ENCODE measurements at regions not wholly inside any gene's neighbourhood (a gene's known extent, or its start where the extent isn't known, plus 50 kb on each side); places are given as distances from the start of the nearest gene placed in this dataset.

GRCh38 chr10:64537928-64538327 lies 1016.7 kb downstream of the REEP3 start (continued):
- no peak for TF ChIP-seq MAX (IDR thresholded peaks at IDR 0.05)
- TF ChIP-seq ZNF12 (CRISPR knock-in tag; IDR thresholded peaks at IDR 0.05), result no peak
- TF ChIP-seq PBX3 (CRISPR knock-in tag; IDR thresholded peaks at IDR 0.05; ENCODE audit: borderline replicate concordance), result no peak
- TF ChIP-seq, protein P1, sequence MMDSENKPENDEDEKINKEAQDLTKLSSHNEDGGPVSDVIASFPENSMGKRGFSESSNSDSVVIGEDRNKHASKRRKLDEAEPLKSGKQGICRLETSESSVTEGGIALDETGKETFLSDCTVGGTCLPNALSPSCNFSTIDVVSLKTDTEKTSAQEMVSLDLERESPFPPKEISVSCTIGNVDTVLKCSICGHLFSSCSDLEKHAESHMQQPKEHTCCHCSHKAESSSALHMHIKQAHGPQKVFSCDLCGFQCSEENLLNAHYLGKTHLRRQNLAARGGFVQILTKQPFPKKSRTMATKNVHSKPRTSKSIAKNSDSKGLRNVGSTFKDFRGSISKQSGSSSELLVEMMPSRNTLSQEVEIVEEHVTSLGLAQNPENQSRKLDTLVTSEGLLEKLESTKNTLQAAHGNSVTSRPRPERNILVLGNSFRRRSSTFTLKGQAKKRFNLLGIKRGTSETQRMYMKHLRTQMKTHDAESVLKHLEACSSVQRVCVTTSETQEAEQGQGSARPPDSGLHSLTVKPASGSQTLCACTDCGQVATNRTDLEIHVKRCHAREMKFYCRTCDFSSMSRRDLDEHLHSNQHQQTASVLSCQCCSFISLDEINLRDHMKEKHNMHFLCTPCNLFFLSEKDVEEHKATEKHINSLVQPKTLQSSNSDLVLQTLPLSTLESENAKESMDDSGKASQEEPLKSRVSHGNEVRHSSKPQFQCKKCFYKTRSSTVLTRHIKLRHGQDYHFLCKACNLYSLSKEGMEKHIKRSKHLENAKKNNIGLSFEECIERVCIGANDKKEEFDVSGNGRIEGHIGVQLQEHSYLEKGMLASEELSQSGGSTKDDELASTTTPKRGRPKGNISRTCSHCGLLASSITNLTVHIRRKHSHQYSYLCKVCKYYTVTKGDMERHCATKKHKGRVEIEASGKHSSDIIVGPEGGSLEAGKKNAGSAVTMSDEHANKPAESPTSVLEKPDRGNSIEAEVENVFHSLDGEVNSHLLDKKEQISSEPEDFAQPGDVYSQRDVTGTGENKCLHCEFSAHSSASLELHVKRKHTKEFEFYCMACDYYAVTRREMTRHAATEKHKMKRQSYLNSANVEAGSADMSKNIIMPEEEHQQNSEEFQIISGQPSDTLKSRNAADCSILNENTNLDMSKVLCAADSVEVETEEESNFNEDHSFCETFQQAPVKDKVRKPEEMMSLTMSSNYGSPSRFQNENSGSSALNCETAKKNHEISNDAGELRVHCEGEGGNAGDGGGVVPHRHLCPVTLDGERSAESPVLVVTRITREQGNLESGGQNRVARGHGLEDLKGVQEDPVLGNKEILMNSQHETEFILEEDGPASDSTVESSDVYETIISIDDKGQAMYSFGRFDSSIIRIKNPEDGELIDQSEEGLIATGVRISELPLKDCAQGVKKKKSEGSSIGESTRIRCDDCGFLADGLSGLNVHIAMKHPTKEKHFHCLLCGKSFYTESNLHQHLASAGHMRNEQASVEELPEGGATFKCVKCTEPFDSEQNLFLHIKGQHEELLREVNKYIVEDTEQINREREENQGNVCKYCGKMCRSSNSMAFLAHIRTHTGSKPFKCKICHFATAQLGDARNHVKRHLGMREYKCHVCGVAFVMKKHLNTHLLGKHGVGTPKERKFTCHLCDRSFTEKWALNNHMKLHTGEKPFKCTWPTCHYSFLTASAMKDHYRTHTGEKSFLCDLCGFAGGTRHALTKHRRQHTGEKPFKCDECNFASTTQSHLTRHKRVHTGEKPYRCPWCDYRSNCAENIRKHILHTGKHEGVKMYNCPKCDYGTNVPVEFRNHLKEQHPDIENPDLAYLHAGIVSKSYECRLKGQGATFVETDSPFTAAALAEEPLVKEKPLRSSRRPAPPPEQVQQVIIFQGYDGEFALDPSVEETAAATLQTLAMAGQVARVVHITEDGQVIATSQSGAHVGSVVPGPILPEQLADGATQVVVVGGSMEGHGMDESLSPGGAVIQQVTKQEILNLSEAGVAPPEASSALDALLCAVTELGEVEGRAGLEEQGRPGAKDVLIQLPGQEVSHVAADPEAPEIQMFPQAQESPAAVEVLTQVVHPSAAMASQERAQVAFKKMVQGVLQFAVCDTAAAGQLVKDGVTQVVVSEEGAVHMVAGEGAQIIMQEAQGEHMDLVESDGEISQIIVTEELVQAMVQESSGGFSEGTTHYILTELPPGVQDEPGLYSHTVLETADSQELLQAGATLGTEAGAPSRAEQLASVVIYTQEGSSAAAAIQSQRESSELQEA (CRISPR knock-in tag; IDR thresholded peaks at IDR 0.05; ENCODE audit: not compliant biosample characterization), result no peak
- TF ChIP-seq KLF9 (CRISPR knock-in tag; IDR thresholded peaks at IDR 0.05; ENCODE audit: low read depth), result no peak

All from HepG2 (cell line).